RPMI8226 (cell line): ENCODE measurements at regions not wholly inside any gene's neighbourhood (a gene's known extent, or its start where the extent isn't known, plus 50 kb on each side); places are given as distances from the start of the nearest gene placed in this dataset.
"Not testable (repeated sequence)": the region's sequence is repeated elsewhere in the genome, so short reads cannot be mapped to it uniquely, and the experiment has no call there.

Experiments
- DNase-seq: peaks from one replicate; pipeline ENCODE4 v3.0.0-alpha.2; 2015

DNA sequence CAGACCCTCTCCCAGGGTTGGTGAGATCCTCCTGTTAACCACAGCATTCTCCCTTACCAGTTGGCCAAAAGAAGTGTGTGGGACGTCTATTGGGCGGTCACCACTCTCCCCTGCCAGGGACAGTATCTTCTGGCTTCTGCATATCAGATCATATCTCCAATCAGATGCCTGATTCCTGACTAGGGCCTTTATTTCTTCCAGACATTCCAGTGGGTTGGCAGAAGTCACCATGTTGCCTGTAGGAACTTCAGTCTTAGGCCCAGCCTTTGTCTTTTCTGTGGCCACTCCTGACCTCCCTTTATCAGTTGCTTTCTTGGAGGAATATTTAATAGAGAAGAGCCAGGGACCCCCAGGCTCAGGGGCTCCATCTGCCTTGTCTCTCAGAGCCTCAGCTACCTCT, 130.4 kb upstream of the F3 start:
- DNase-seq: no peak

DNA sequence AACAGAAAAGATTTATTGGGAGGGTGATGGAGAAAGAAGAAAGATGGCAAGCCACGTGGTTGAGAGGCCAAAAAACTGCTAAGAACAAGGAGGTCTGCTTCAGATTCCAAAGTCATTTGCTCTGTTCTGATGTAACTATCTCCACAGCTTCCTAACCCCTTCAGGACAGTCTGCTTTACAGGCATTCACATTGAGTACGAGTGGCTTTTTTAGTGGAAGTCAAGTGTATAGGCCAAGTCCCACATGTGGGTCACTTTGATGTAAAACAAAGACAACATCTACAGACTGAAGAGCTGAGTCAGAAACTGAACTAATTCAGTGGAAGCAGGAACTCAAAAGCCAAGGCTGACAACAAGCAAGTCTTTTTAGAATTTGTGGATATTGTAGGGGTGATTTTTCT, 128.7 kb upstream of the F3 start:
- no peak for DNase-seq

- no peak for DNase-seq
These were observed 127.6 kb upstream of the F3 start for GRCh38 chr1:94669198-94669597.

- no peak for DNase-seq
These were observed 127.0 kb upstream of the F3 start for GRCh38 chr1:94668528-94668927.

DNA sequence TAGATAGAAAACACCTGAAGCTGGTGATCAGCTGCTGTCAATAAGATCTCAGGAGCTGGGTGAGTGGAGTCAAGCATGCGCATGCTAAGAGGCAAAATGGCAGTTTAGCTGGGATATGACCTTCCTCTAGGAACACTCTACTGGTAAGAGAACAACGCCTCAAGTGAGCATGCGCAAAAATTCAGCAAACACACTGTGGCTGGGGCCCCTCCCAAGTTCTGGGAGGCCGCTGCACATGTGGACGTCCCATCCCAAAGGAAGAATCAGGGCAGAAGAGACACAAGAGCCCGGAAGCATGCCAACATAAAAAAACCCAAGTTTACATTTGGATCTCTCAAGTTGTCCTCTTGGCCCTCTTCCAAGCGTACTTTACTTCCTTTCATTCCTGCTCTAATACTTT, 126.3 kb upstream of the F3 start:
- DNase-seq: no peak

DNA sequence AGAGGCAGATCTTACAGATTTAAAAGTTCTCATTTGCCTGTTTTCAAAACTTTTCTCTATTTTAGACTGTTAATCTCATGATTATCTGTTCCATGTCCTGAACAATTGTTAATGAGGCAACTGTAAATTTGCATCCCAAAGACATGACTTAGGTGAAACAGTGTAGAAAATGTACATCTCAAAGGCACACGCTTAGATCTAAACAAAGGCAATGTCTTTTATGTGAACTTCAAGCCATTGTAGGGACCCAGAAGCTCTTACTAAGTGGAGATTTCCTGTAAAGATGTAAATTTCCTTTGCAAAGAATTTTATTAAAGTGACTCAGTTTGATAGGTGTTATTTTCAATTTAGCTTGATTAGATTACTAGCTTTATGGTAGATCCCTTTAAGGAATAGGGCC, 125.2 kb upstream of the F3 start:
- no peak for DNase-seq

- no peak for DNase-seq
These were observed 119.9 kb upstream of the F3 start for GRCh38 chr1:94661431-94661932.

- no peak for DNase-seq
These were observed 119.4 kb upstream of the F3 start for GRCh38 chr1:94660994-94661393.

- DNase-seq: no peak
These were observed 118.7 kb upstream of the F3 start for GRCh38 chr1:94660258-94660657.

DNA sequence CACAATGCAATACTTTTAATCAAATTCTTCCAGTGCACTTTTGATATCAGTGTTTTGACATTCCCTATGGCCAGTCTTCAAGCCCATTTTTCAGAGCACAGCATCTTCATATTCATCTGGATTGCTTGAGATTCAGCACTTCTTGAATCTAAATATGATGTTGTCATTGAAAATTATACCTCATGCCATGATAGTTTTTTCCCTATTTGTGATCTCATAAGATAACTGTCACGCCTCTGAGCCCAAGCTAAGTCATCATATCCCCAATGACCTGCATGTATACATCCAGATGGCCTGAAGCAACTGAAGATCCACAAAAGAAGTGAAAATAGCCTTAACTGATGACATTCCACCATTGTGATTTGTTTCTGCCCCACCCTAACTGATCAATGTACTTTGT, 117.6 kb upstream of the F3 start:
- DNase-seq: not testable (repeated sequence)

DNA sequence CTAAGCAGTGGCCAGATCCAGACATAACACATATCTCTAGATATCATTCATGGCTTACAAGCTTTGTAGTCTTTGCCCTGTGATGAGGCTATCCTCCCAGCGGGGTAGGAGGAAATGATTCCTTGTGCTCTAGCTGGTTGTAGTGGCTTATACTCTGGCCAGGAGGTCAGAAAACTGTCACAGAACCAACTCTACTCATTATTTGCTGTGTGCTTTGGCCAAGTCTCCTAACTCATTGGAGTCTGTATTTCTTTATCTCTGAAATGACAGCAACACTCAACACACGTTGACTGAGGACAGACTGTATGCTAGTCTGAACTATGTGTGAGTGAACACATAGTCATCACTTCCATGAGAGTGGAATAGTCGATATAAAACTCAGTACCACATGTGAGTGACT, 116.7 kb upstream of the F3 start:
- no peak for DNase-seq

DNA sequence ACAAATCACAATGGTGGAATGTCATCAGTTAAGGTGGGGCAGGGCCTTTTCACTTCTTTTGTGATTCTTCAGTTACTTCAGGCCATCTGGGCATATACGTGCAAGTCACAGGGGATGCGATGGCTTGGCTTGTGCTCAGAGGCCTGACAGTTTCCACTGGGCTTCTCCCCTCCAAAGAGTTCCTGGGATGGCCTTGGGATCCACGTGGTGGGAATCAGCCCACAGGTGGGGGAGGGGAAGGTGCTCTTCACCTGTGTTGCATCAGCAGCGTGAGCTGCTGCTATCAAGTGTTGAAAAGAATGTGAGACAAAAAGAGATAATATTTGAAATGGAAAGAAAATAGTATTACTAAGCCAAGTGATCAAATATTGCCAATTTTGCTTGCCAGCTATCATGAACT, 116.2 kb upstream of the F3 start:
- DNase-seq: not testable (repeated sequence)

GRCh38 chr1:94656967-94657366, 115.4 kb upstream of the F3 start:
- no peak for DNase-seq

DNA sequence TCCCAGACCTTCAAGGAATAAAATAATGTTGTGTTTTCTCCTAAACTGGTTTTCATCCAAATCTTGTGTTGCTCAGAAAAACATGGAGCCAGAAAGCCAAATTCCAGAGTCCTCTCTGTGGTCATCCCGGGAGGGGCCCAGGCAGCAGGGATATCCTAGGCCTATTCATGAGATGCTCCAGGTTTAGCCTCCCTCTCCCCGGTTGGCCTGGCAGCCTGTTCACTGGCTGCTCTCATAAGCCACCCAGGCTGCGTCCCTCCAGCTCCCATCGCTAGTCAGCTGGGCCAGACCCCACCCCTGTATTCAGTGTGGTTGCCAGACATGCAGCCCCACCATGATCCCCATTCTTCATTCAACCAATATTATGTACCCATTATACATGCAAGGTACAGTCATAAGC, 113.4 kb upstream of the F3 start:
- DNase-seq: no peak

- no peak for DNase-seq
These were observed 112.9 kb upstream of the F3 start for GRCh38 chr1:94654459-94654858.

DNA sequence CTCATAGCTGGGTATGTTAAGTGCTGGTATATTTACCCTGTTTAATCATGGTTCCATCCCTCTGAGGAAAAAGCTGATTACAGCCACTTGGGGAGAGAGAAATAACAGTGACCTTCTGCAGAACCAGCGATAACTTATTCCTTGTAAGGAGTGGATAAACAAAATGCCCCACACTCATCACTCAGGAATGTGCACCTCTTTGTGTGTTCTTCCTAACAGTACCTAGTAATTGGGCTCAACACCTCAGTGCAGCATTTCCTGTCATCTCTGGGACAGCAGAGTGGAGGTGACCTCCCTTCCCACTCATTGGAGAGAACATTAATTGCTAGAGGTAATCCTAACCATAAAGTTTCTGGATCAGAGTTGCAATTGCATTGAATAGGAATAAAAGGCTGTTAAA, 112.5 kb upstream of the F3 start:
- DNase-seq: no peak

DNA sequence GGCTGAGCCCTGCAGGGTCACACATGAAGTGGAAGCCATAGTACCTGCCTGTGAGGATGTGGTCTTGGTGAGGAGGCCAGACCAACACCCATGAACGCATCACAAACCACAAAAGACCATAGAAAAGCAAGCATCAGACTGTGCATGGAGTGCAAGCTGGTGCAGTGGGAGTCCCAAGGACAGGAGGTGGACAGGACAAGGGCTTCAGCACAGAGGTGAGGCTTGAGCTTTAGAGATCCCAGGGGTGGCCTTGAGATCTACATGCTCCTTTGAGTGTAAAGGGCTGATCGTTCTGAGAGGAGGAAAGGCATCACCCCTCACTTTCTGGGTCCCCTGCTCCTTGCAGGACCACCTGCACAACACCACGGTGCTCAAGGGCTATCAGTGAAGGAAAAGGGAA, 111.9 kb upstream of the F3 start:
- no peak for DNase-seq

DNA sequence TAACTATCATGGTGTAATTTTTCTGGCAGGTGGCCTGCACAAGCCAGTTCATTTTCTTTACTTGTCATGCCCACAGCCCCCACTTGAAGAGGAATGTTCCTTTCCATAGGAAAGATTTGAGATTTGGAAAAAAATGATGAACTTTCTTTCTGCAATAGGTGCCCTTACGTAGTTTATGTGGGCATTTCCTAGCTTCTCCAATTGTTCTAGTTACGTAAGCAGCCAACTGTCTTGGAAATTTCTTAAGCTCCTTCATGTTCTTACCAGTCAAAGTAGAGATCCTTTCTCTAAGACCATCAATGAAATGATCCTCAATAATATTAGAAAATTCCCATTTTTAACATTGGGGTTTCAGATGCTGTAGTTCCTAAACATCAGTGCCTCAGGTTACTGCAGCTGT, 109.5 kb upstream of the F3 start:
- no peak for DNase-seq

DNA sequence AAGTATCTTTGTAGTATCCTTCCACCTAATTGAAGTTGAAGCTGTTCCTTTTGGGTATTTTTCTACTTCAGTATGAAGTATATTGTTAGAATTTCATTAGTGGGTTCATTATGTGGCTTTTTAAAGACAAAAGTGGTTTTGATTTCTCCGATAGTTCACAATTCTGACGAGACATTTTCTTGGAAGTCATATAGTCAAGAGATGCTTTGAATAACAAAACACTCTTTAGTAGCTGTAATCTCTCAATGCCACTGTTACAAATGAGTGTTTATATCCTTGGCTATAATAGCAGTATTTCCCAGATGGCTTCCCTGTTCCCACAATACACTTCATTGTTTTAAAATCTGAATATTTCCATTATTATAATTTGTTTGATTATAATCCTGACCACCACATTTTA, 108.7 kb upstream of the F3 start:
- DNase-seq: no peak

GRCh38 chr1:94648225-94649007, 106.9 kb upstream of the F3 start:
- no peak for DNase-seq

- no peak for DNase-seq
These were observed 105.4 kb upstream of the F3 start for GRCh38 chr1:94646786-94647555.

DNA sequence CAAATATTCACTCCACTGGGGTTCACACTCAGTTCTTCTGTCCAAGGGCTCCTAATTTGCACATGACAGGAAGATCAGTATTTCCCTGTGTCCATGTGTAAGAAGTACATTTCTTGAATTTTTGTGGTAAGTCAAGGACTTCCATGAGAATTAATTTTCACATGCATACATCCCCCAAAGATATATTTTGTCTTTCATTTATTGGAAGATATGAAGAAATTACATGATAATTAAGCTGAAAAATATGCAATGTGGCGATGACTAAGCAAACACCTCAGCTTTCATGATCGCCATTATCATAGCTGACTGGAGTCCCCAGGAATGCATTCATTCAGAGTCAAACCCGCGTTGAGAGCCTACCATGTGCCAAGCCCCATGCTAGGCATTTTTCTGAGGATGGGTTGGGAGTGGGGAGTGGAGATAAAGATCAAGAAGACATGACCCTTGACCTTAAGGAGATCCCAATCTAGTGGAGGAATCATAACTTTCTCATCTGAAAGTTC, 104.6 kb upstream of the F3 start:
- DNase-seq: no peak

DNA sequence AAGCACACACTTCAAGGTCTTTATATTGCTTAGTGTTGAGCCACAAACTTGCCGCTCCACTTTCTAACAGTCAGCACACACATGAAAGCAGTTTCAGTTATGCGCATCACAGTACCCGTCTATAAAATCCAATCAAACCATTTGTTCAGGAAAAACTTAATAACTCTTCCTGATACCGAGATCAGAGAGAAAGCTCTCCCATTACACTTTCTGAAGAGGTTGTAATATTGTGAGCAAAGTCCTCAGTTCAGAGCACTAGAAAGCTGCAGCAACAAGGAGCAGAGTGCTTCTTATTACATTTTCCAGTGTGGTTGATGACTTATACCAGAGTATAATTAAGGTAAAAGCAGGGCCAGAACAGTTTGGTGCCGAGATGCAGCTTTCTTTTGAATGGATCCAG, 102.8 kb upstream of the F3 start:
- DNase-seq: no peak

DNA sequence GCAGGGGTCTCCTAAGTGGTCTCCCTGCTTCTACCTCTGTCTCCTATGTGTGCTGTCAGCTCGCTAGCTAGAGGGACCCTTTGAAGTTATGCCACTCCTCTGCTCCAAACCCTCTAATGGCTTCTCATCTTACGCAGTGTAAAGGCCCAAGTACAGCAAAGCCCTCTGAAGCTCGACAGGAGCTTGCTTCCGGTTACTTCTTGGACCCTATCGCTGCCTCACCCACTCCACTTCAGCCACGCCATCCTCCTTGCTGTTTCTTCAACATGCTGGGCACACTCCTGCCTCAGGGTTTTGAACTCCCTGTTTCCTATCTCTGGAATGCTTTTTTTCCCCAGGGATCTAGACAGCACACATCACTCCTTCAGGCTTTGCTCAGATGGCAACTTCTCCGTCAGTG, 102.3 kb upstream of the F3 start:
- no peak for DNase-seq
